GM23248 (cell line): ENCODE measurements at regions not wholly inside any gene's neighbourhood (a gene's known extent, or its start where the extent isn't known, plus 50 kb on each side); places are given as distances from the start of the nearest gene placed in this dataset.

Experiments
- EZH2 ChIP-seq: fragments of 200-600 bp; sonication (generic); IDR thresholded peaks from 2 replicates; pipeline ENCODE4 v1.6.1; 2018; ENCODE audit warnings: antibody characterized with exemption, mild to moderate bottlenecking; ENCODE audit not compliant: insufficient read depth, poor library complexity, severe bottlenecking
- EZH2phosphoT487 ChIP-seq: fragments of 200-600 bp; sonication (generic); IDR thresholded peaks from 2 replicates; pipeline ENCODE4 v1.6.1; 2018; ENCODE audit warnings: antibody characterized with exemption, moderate library complexity, mild to moderate bottlenecking, low read depth; ENCODE audit not compliant: insufficient read depth

DNA sequence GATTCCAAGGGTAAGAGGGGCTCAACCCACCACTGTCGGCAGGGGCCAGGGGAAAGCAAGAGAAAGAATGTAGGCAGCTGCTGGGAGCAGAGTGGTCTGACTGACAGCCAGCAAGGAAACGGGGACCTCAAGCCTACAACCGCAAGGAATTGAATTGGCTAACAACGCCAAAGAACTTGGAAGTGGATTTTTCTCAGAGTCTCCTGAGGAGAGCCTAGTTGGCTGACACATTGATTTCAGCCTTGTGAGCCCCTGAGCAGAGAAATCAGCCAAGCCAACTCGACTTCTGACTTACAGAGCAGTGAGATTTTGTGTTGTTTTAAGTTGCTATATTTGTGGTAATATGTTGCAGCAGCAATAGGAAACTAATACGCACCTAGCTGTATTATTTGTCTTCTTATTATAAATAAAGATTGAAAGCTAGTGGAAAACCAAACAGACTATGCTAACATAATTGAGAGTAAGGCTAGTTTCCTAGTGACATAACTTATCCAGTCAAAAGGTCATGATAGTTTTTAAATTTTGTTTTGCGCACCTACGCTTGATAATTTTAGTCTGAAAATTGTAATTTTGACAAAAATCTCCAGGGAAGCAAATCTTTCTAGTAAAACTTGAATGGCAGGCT, 145.8 kb upstream of the HCCS start:
- TF ChIP-seq EZH2phosphoT487 (no peak), EZH2 (no peak)
